Endothelial cell of umbilical vein (primary cell): ENCODE measurements at regions not wholly inside any gene's neighbourhood (a gene's known extent, or its start where the extent isn't known, plus 50 kb on each side); places are given as distances from the start of the nearest gene placed in this dataset.

Source experiments
- CTCF ChIP-seq, 2 donors: IDR thresholded peaks; 1 replicate in 1 of 2; 2 replicates in 1 of 2; pipeline ENCODE4 v1.5.1; 2011; ENCODE audit warnings: low read length in 2 of 2, mild to moderate bottlenecking in 2 of 2, moderate library complexity in 2 of 2, control low read depth in 1 of 2, inconsistent platforms in 1 of 2, low read depth in 1 of 2; ENCODE audit not compliant: insufficient read depth in 1 of 2; ENCODE audit errors: extremely low read depth in 1 of 2
- GATA2 ChIP-seq: IDR thresholded peaks from 2 replicates; pipeline ENCODE4 v1.7.0; 2011; ENCODE audit warnings: low read depth, mild to moderate bottlenecking, moderate library complexity, mixed read lengths, low read length; ENCODE audit not compliant: insufficient read length, insufficient read depth
- POLR2A ChIP-seq: IDR thresholded peaks from 2 replicates; pipeline ENCODE4 v1.6.1; 2012; ENCODE audit warnings: low read depth, mild to moderate bottlenecking, control low read depth, low read length
- POLR2AphosphoS5 ChIP-seq: IDR thresholded peaks from 2 replicates; pipeline ENCODE4 v1.6.1; 2012; ENCODE audit warnings: low read depth, mild to moderate bottlenecking, control low read depth, low read length, moderate library complexity; ENCODE audit not compliant: insufficient read depth
- TF ChIP-seq, protein P1 (sequence below): IDR thresholded peaks from 2 replicates; pipeline ENCODE4 v1.6.1; 2011; ENCODE audit not compliant: insufficient read depth, insufficient read length

DNA sequence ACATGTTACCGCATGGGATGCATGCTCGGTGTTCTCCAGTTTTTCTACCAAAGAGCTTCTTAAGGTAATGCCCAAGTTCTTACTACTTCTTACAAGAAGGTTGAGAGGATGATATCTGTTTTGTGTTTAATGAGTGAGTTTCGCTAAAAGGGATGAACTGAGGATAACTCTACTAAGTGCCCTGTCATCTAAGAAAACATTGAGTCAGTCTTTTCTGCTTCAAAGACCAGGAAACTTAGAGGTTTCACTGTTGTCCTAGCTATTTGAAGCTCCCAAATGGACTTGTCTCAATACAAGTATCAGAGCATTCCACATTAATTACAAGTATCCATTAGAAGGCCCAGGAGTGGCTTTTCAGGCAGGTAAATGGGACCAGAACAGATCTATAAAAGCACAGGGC lies 296.2 kb downstream of the KBTBD8 start:
- TF ChIP-seq CTCF (IDR thresholded peaks at IDR 0.05; ENCODE audit: extremely low read depth in 1 of 2, insufficient read depth in 1 of 2, low read depth in 1 of 2, low read length in 2 of 2) (no peak), GATA2 (no peak), POLR2AphosphoS5 (no peak), POLR2A (no peak)
- TF ChIP-seq, protein P1, sequence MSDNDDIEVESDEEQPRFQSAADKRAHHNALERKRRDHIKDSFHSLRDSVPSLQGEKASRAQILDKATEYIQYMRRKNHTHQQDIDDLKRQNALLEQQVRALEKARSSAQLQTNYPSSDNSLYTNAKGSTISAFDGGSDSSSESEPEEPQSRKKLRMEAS: no peak
